CD4-positive, alpha-beta T cell (primary cell): ENCODE measurements at regions not wholly inside any gene's neighbourhood (a gene's known extent, or its start where the extent isn't known, plus 50 kb on each side); places are given as distances from the start of the nearest gene placed in this dataset.
A peak's percentile ranks its signal among the peaks of the same experiment; 100 is the strongest.

ENCODE experiments used
- ATAC-seq: fragments of 200-7000 bp; cut with Tn5 transposase; one replicate; pipeline ENCODE4 v1.10.0; 2022; ENCODE audit warnings: mild to moderate bottlenecking; ENCODE audit not compliant: poor library complexity
- CTCF ChIA-PET: fragments of 350-600 bp; sonication (Branson Sonifier 250); formaldehyde crosslinking; loops from one replicate; lab custom pipeline; 2021; ENCODE audit warnings: antibody characterized with exemption, inconsistent platforms; lab: Charles Lee
- POLR2A ChIA-PET: fragments of 350-600 bp; sonication (Branson Sonifier 250); formaldehyde crosslinking; loops from one replicate; lab custom pipeline; 2021; ENCODE audit warnings: antibody characterized with exemption, inconsistent platforms; lab: Charles Lee
- DNase-seq, 14 experiments: peaks; one replicate each; pipeline ENCODE4 v3.0.0-alpha.2; 2013 to 2020; ENCODE audit warnings: mixed read lengths in 2 of 14
- H3K27ac ChIP-seq, 2 donors: one replicate each; pipeline versions ENCODE4 v1.5.1 to v1.7.0; 2013; ENCODE audit warnings: low read length in 2 of 2, low read depth in 1 of 2, mild to moderate bottlenecking in 1 of 2
- H3K27me3 ChIP-seq, 2 experiments: 1 replicate in 1 of 2; 2 replicates in 1 of 2; pipeline versions ENCODE4 v1.6.1 to v1.7.0; 2013; ENCODE audit warnings: low read length in 2 of 2, control low read depth in 1 of 2, mild to moderate bottlenecking in 1 of 2, moderate library complexity in 1 of 2; ENCODE audit not compliant: insufficient read depth in 2 of 2, control insufficient read depth in 1 of 2
- H3K36me3 ChIP-seq: one replicate; pipeline ENCODE4 v1.6.1; 2013; ENCODE audit warnings: low read length, control low read depth; ENCODE audit not compliant: insufficient read depth
- H3K4me1 ChIP-seq: one replicate; pipeline ENCODE4 v1.6.1; 2013; ENCODE audit warnings: low read length, control low read depth; ENCODE audit not compliant: insufficient read depth
- H3K4me3 ChIP-seq: one replicate; pipeline ENCODE4 v1.5.1; 2013; ENCODE audit warnings: mild to moderate bottlenecking, low read length, moderate library complexity
- H3K9me3 ChIP-seq, 2 experiments: 1 replicate in 1 of 2; 2 replicates in 1 of 2; pipeline versions ENCODE4 v1.6.1 to v1.7.0; 2013; ENCODE audit warnings: low read length in 2 of 2, mild to moderate bottlenecking in 2 of 2, control low read depth in 1 of 2, moderate library complexity in 1 of 2; ENCODE audit not compliant: control insufficient read depth in 1 of 2, insufficient read depth in 1 of 2
- H3K27ac Mint-ChIP-seq: one replicate; pipeline ENCODE4 v1.8.0; 2020; ENCODE audit warnings: mixed read lengths
- H3K27me3 Mint-ChIP-seq: one replicate; pipeline ENCODE4 v1.8.0; 2021; ENCODE audit warnings: mixed read lengths
- H3K36me3 Mint-ChIP-seq: one replicate; pipeline ENCODE4 v1.8.0; 2021; ENCODE audit warnings: low read depth, mixed read lengths
- H3K4me1 Mint-ChIP-seq: one replicate; pipeline ENCODE4 v1.8.0; 2021; ENCODE audit warnings: low read depth, mixed read lengths
- H3K4me3 Mint-ChIP-seq: one replicate; pipeline ENCODE4 v1.8.0; 2020; ENCODE audit warnings: mild to moderate bottlenecking, mixed read lengths
- H3K9me3 Mint-ChIP-seq: one replicate; pipeline ENCODE4 v1.8.0; 2020; ENCODE audit warnings: mixed read lengths
- intact Hi-C, 2 experiments: fragments of 100-400 bp; cut with DNase I in 1 of 2; cut with micrococcal nuclease in 1 of 2; formaldehyde crosslinking; loops; one replicate each; pipeline versions ENCODE4 v1.15.1 to v1.9.0; 2023 to 2025; cut with DNase I, micrococcal nuclease
- TF ChIP-seq, protein P1 (sequence below): fragments of 200-600 bp; IDR thresholded peaks from one replicate; pipeline ENCODE4 v1.8.0; 2022; ENCODE audit warnings: antibody characterized with exemption, mild to moderate bottlenecking

DNA sequence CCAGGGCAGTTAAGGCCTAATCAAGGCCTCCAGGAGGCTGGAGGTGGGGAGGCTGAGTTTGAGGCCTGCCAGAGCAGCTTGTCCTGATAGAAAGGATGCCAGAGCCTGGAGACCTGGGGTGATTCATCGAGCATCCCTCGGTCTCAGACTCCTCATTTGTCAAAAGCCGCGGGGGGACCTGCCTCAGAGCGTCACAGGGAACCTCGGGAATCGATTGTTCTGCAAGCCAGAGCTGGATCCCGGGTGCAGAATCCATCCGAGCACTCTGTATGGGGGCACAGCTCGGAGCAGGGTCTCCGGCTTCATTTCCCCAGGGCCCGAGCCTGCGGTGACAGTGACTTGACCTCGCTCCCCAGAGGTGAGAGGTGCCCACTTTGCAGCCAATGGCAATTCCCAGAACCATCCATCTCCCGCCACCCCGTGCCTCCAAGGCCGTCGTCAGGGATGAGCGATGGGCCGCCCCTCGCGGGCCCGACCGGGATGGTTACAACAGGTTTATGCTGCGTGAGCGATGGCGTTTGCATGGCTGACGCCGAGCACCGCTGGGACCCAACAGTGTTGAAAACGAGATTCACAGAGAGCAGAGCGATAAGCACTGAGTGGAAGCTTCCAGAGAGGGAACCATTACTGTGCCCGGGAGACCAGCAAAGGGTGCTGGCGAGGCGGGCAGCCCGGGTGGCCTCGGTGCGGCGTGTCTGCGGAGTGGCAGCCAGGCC, 117.1 kb upstream of the GSE1 start:
- Histone ChIP-seq H3K36me3 (no peaks in the 10 kb centered on the region), H3K4me1 (peaks cover 7% of the 10 kb centered on the region), H3K4me3 (no peak overlapping the region), H3K9me3 (no peaks in the 10 kb centered on the region), H3K27me3 (no peaks in the 10 kb centered on the region), H3K27ac (no peak overlapping the region)
- Mint-ChIP-seq H3K36me3 (no peaks in the 10 kb centered on the region), H3K27ac (no peak overlapping the region), H3K4me1 (peaks cover 5% of the 10 kb centered on the region), H3K27me3 (no peaks in the 10 kb centered on the region), H3K4me3 (no peak overlapping the region), H3K9me3 (no peaks in the 10 kb centered on the region)
- ChIA-PET POLR2A (no interaction called here), CTCF (no interaction called here)
- intact Hi-C loops: no loop called here
- TF ChIP-seq, protein P1, sequence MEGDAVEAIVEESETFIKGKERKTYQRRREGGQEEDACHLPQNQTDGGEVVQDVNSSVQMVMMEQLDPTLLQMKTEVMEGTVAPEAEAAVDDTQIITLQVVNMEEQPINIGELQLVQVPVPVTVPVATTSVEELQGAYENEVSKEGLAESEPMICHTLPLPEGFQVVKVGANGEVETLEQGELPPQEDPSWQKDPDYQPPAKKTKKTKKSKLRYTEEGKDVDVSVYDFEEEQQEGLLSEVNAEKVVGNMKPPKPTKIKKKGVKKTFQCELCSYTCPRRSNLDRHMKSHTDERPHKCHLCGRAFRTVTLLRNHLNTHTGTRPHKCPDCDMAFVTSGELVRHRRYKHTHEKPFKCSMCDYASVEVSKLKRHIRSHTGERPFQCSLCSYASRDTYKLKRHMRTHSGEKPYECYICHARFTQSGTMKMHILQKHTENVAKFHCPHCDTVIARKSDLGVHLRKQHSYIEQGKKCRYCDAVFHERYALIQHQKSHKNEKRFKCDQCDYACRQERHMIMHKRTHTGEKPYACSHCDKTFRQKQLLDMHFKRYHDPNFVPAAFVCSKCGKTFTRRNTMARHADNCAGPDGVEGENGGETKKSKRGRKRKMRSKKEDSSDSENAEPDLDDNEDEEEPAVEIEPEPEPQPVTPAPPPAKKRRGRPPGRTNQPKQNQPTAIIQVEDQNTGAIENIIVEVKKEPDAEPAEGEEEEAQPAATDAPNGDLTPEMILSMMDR: no peak
- no peak for ATAC-seq
- DNase-seq: no peak

DNA sequence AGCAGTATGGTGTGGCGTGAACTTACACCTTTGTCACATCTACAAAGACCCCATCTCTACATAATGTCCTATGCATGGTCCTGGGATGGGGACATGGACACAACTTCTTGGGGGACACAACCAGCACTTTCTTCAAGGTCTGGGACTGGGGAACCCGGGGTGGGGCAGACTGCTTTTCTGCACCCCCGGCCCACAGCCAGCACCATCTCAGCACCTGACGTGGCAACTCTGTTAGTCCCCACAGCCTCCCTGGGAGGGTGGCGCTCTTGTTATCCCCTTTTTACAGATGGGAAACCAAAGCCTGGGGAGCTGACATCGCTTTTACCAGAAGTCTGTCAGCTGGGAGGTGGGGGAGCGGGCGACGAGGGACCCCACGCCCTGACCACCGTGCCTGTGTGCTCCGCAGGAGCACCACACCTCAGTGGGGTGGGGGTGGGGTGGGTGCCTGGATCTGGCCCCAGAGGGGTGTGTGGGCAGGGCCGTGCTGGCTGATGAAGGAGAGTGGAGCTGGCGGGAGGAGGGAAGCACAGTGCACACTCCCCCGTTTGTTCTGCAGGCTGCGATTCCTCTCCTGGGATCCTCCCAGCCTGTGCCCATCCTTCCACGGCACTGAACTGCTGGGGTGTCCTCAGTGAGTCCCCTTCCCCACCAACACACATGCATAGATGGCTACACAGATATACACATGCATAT, 115.4 kb upstream of the GSE1 start:
- no peaks in the 10 kb centered on the region for H3K36me3 ChIP-seq
- TF ChIP-seq, protein P1: no peak
- intact Hi-C loops: no loop called here
- no peak for DNase-seq
- no peaks in the 10 kb centered on the region for H3K27me3 ChIP-seq
- Mint-ChIP-seq H3K9me3 (no peaks in the 10 kb centered on the region), H3K36me3 (no peaks in the 10 kb centered on the region), H3K4me1 (no peaks in the 10 kb centered on the region), H3K4me3 (no peak overlapping the region), H3K27me3 (no peaks in the 10 kb centered on the region), H3K27ac (no peak overlapping the region)
- no peaks in the 10 kb centered on the region for H3K4me1 ChIP-seq
- H3K9me3 ChIP-seq: no peaks in the 10 kb centered on the region
- no peak for ATAC-seq
- no peak overlapping the region for H3K27ac ChIP-seq
- ChIA-PET CTCF (no interaction called here), POLR2A (no interaction called here)
- H3K4me3 ChIP-seq: no peak overlapping the region

- ChIA-PET CTCF (interaction anchor here (0.6 to 1.2 kb wide), 2 partner anchors 77 to 118 kb away, joined by 5 read pairs; no protein-coding TSS in a partner anchor), POLR2A (interaction anchor here (0.7 kb wide), 1 partner anchor 51 kb away, joined by 4 read pairs; no protein-coding TSS in a partner anchor)
- Mint-ChIP-seq H3K36me3 (no peaks in the 10 kb centered on the region), H3K4me3 (no peak overlapping the region), H3K9me3 (no peaks in the 10 kb centered on the region), H3K27ac (no peak overlapping the region), H3K27me3 (no peaks in the 10 kb centered on the region), H3K4me1 (no peaks in the 10 kb centered on the region)
- intact Hi-C loops: no loop called here
- DNase-seq (peak in 2 of 14 experiments; percentile 21 to 26), ATAC-seq (no peak)
- TF ChIP-seq, protein P1: no peak
- Histone ChIP-seq H3K27me3 (no peaks in the 10 kb centered on the region), H3K27ac (no peak overlapping the region), H3K9me3 (no peaks in the 10 kb centered on the region), H3K4me1 (no peaks in the 10 kb centered on the region), H3K36me3 (no peaks in the 10 kb centered on the region), H3K4me3 (no peak overlapping the region)
These were observed 114.5 kb upstream of the GSE1 start for GRCh38 chr16:85498607-85499006.
